EH (cell line): ENCODE measurements at regions not wholly inside any gene's neighbourhood (a gene's known extent, or its start where the extent isn't known, plus 50 kb on each side); places are given as distances from the start of the nearest gene placed in this dataset.

Experiments
- DNase-seq: peaks from one replicate; pipeline ENCODE4 v3.0.0-alpha.2; 2015; ENCODE audit warnings: low read depth

GRCh38 chr2:106629981-106630380 is 142.8 kb downstream of the CD8B2 start:
- no peak for DNase-seq

GRCh38 chr2:106631281-106631680 is 144.1 kb downstream of the CD8B2 start:
- no peak for DNase-seq

GRCh38 chr2:106638043-106638442 is 150.9 kb downstream of the CD8B2 start:
- peak; percentile 20 for DNase-seq

GRCh38 chr2:106638580-106638979 is 151.4 kb downstream of the CD8B2 start:
- no peak for DNase-seq

- no peak for DNase-seq
These were observed 155.5 kb downstream of the CD8B2 start for GRCh38 chr2:106642679-106643078.

GRCh38 chr2:106644623-106645022 is 157.5 kb downstream of the CD8B2 start:
- DNase-seq = no peak

- DNase-seq = no peak
These were observed 159.4 kb downstream of the CD8B2 start for GRCh38 chr2:106646605-106647004.

GRCh38 chr2:106649306-106649705 is 162.1 kb downstream of the CD8B2 start:
- no peak for DNase-seq

GRCh38 chr2:106653465-106653864 is 166.3 kb downstream of the CD8B2 start:
- DNase-seq = no peak

GRCh38 chr2:106658616-106659015 is 171.5 kb downstream of the CD8B2 start:
- DNase-seq = no peak

GRCh38 chr2:106664669-106665068 is 177.5 kb downstream of the CD8B2 start:
- DNase-seq = no peak

- DNase-seq = no peak
These were observed 180.4 kb downstream of the CD8B2 start for GRCh38 chr2:106667478-106668070.

- DNase-seq = no peak
These were observed 198.2 kb downstream of the CD8B2 start for GRCh38 chr2:106685180-106685897.

- no peak for DNase-seq
These were observed 199.2 kb downstream of the ST6GAL2 start for GRCh38 chr2:106686814-106687213.

GRCh38 chr2:106694964-106695470 is 190.9 kb downstream of the ST6GAL2 start:
- DNase-seq = no peak

GRCh38 chr2:106695919-106696318 is 190.0 kb downstream of the ST6GAL2 start:
- DNase-seq = no peak

GRCh38 chr2:106700616-106701015 is 185.4 kb downstream of the ST6GAL2 start:
- DNase-seq = no peak

- no peak for DNase-seq
These were observed 184.6 kb downstream of the ST6GAL2 start for GRCh38 chr2:106701203-106702022.

- no peak for DNase-seq
These were observed 182.8 kb downstream of the ST6GAL2 start for GRCh38 chr2:106703161-106703560.

GRCh38 chr2:106704798-106705197 is 181.2 kb downstream of the ST6GAL2 start:
- no peak for DNase-seq

- DNase-seq = no peak
These were observed 180.1 kb downstream of the ST6GAL2 start for GRCh38 chr2:106705877-106706276.

GRCh38 chr2:106706283-106706682 is 179.7 kb downstream of the ST6GAL2 start:
- no peak for DNase-seq

GRCh38 chr2:106708209-106708608 is 177.8 kb downstream of the ST6GAL2 start:
- DNase-seq = no peak
